ENCODE measurements at regions not wholly inside any gene's neighbourhood (a gene's known extent, or its start where the extent isn't known, plus 50 kb on each side); places are given as distances from the start of the nearest gene placed in this dataset.

GRCh38 chr5:158304607-158305006 is 445.7 kb upstream of the CLINT1 start:
- DNase-seq (ENCODE audit: low spot score): no peak

DNA sequence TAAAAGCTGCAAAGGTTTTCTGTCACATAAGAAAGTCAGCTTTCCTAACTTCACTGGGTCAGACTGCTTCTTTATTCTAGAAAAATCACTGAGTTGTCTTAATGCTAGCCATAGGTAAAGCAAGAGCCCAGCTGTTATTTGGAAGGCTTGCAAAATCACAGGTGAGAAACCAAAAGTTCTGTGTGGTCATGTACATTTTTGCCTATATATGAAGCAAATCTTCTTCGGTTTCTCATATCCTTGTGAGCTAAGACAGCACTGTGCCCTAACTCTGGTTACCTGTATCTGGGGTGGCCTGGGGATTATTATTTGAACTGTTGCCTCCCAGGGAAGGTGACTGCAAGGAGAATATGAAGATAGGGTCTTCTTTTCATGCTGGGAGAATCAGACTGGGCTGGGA is 444.9 kb upstream of the CLINT1 start:
- no peak for DNase-seq (ENCODE audit: low spot score)

DNA sequence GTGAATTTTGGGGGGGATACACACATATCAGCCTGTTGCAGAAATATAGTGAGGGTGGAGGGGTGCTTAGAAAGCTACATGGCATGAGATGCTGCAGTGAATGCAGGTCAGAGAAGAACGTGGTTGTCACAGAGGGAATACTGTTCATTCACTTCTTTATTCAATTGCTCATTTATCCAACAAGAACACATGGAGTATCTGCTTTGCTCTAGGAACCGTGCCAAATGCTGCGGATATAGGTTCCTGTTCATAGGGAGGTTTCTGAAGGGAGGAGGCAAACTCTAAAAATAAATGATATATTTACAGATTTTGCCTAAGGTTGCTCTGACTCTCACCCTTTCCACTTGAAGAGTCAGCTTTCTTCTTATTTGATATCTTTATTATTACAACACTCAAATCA is 444.3 kb upstream of the CLINT1 start:
- no peak for DNase-seq (ENCODE audit: low spot score)

DNA sequence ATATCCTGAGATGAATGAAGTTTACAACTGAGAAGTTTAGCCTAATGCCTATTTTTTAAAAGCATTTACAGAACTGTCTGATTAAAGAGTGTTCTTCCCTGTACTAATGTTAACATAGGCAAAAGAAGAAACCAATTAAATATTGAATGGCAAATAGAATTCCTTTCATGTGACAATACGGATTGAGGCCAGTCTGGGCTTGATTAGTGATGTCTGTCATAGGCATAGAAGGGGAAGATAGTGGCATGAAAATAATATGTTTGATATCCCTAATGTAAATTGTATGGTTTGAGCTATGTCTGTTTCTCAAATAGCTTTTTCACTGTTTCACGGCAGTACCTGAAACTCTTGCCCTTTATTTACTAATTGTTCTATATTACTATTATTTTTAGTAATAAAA is 443.1 kb upstream of the CLINT1 start:
- no peak for DNase-seq (ENCODE audit: low spot score)

DNA sequence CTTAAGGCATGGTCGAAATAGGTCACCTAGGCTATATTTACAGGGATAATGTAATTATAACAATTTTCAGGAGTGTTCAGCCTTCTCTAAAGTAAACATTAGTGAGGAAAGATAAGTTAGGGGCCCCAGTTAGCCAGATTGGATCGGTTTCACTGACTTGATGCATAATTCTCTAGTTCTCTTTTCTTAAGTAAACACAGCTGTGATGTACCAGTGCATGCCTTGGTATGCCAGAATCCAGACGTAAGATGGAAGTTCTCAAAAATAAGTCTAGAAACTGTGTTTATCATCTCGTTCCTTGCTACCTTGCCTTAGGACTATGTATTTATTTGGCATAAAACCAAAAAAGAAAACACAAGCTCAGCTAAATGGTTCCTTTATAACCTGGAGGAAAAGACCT is 442.2 kb upstream of the CLINT1 start:
- DNase-seq (ENCODE audit: low spot score): no peak

- DNase-seq (ENCODE audit: low spot score): no peak
Observed at GRCh38 chr5:158300256-158300655, 441.3 kb upstream of the CLINT1 start.

- DNase-seq (ENCODE audit: low spot score): no peak
Observed at GRCh38 chr5:158297002-158297527, 438.1 kb upstream of the CLINT1 start.

DNA sequence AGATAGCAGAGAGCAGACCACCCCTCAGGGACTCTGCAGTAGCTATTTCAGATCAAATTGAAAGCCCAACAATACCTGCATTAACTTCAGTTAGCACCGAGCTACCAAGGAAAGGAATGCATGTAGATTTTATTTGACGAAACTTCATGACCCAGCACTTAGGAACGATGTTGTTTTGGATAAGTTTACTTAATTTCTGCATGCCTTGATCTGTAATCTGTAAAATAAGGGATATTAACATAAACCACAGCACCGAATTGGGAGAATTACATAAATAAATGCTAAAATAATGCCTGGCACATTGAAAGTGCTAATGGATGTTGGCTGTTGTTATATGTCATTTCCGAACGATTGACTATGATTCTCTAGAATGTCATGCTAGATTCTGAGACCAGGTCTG is 435.8 kb upstream of the CLINT1 start:
- DNase-seq (ENCODE audit: low spot score): no peak

- DNase-seq (ENCODE audit: low spot score): no peak
Observed at GRCh38 chr5:158292981-158293380, 434.0 kb upstream of the CLINT1 start.

GRCh38 chr5:158289967-158290366 is 431.0 kb upstream of the CLINT1 start:
- no peak for DNase-seq (ENCODE audit: low spot score)

DNA sequence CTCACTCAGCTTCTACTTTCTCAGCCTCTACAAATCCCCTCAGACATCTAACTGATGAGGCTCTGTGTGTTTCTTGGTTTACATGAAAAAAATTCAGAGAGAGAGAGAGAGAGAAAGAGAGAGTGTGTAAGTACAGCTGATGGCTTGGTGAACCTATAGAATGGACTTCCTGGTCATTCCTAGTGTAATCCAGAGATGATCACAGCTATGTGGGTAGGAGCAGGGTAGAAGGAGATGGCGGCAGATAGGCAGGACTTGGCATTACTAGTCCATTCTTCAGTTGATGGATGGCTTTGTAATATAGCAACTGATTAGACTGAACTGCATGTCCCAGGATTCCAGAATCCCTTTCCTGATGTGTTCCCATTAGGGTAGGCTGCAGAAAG is 429.3 kb upstream of the CLINT1 start:
- no peak for DNase-seq (ENCODE audit: low spot score)

- no peak for DNase-seq (ENCODE audit: low spot score)
Observed at GRCh38 chr5:158287643-158288271, 428.8 kb upstream of the CLINT1 start.

GRCh38 chr5:158286827-158287226 is 427.9 kb upstream of the CLINT1 start:
- DNase-seq (ENCODE audit: low spot score): no peak

GRCh38 chr5:158285698-158286097 is 426.8 kb upstream of the CLINT1 start:
- no peak for DNase-seq (ENCODE audit: low spot score)

DNA sequence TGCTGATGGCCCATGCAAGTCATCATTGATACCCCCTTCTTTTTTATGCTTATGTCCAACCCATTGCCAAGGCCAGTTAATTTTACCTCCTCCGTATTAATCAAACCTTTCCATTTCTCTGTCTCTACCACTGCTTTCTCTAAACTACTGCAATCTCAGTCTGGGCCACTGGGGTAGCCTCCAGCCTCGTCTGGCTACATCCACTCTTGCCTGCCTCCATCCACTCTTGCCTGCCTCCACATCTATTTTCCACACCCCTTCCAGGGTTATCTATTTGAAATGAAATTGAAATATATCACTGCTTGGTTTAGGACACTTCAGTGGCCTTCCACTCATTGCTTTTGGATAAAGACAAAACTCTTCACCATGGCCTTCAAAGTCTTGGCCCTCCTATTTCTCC is 425.3 kb upstream of the CLINT1 start:
- DNase-seq (ENCODE audit: low spot score): no peak

DNA sequence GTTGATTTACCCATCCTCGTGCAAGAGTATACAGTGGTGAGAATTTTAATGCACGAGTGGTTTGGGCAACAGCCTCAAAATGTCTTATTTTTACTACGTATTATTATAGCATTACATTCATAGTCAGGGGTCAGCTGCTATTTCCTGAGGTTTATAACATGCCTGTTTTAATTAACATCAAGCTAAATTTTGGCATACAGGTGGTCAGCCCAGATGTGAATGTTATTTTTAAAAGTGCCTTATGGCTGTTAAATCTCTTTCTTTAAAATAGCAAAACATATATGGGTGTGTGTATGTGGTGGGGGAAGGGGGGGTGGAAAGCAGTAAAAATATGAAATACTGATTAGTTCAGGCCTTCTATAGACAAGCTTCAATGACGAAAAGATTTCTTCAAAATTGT is 424.5 kb upstream of the CLINT1 start:
- no peak for DNase-seq (ENCODE audit: low spot score)

DNA sequence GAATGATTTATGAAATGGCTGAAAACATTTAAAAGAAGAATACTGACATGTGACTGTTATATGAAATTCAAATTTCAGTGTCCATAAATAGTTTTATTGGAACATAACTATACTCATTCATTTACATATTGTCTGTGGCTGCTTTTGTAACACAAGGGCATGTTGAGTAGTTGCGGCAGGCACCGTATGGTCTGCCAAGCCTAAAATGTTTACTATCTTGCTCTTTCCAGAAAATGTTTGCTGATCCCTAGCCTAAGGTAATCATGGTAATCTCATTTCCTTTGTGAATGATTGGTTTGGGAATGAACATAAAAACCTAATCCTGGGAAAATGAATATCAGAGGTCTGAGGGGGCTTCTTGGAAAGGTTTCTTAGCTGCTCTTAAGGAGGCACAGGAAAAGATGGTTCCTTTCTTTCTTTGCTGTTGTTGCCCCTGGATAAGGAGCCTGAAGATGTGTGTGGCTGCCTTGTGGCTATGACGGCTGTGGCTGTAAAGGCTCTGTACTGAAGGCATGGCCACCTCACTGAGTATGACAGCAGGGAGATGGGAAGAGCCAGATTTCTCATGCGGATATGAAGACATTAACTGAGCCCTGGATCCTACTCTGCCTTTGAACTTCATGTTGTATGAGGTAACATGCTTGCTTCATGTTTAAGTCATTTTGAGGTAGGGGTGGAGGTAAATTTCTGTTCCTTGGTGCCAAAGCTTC is 419.4 kb upstream of the CLINT1 start:
- no peak for DNase-seq (ENCODE audit: low spot score)

DNA sequence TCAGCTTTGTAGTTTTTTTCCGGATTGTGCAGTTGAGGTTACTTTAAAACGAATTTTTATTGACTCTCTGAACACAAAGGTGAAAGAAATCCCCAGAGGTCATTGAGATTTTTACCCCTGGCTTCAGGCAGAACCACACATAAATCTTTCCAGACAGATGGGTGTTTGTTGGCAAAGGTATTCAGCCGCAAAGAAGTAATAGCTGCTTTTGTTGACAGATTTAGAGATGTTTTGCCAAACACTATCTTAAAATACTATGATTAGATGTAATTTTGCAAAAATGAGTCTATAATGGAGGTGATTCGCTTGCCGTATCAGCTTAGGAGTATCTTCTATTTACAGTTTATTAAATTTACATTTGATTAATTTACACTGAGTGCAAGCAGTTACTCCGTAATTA is 418.3 kb upstream of the CLINT1 start:
- DNase-seq (ENCODE audit: low spot score): no peak

- no peak for DNase-seq (ENCODE audit: low spot score)
Observed at GRCh38 chr5:158276692-158277091, 417.7 kb upstream of the CLINT1 start.

- DNase-seq (ENCODE audit: low spot score): no peak
Observed at GRCh38 chr5:158275511-158275910, 416.6 kb upstream of the CLINT1 start.

- DNase-seq (ENCODE audit: low spot score): no peak
Observed at GRCh38 chr5:158273035-158273434, 414.1 kb upstream of the CLINT1 start.

DNA sequence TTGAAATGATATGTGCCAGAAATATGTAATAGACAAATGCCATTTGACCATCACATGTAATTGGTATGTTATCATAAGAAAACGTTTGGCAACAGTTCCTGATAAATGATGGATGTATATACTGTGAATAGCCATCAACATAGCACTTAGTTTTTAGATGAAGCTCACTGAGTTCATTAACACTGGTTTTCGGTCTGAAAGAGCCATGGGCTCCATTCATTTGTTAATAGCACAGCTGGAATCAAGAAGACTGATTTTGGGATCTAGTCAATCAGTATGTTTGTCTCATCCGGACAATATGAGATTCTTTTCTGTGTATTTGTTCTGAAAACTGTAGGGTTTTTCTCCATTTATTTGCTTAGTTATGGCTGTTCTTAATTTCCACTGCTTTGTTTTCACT is 413.5 kb upstream of the CLINT1 start:
- no peak for DNase-seq (ENCODE audit: low spot score)

DNA sequence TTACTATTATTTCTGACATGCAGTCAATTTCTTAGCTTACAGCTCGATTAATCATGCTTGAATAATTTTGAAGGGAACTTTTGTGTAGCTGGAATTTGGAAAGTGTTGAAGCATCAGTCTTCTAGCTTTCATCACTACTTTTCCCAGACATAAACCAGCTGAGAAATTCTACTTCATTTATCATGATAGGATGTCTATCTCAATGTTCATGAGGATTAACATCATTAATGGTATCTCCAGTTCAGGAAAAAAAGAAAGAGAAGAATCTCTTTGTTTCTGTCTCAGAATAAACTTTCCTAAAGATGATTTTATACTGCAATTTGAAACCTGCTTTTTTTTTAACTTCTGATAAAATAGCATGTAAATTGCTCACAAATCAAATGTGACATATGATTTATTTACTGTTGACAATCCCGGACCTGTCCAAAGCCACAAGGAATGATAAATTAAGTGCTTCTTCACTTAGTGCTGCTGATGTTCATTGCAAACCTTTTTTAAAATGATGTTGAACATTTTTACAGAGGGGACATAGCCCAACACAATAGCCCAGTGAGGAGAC is 412.1 kb upstream of the CLINT1 start:
- no peak for DNase-seq (ENCODE audit: low spot score)
